GM18951 (cell line): ENCODE measurements at regions not wholly inside any gene's neighbourhood (a gene's known extent, or its start where the extent isn't known, plus 50 kb on each side); places are given as distances from the start of the nearest gene placed in this dataset.

Experiments used
- POLR2A ChIP-seq: IDR thresholded peaks from 4 replicates; pipeline ENCODE4 v1.6.1; 2011; ENCODE audit warnings: mild to moderate bottlenecking; ENCODE audit not compliant: insufficient read length, insufficient read depth; ENCODE audit errors: extremely low read depth
- in situ Hi-C: fragments of 300-500 bp; cut with MboI; formaldehyde crosslinking; loops from one replicate; pipeline ENCODE4 v1.12.0; 2022; ENCODE audit warnings: low sequenced_read_pairs, mixed read lengths, inconsistent platforms; ENCODE audit not compliant: unreplicated experiment

DNA sequence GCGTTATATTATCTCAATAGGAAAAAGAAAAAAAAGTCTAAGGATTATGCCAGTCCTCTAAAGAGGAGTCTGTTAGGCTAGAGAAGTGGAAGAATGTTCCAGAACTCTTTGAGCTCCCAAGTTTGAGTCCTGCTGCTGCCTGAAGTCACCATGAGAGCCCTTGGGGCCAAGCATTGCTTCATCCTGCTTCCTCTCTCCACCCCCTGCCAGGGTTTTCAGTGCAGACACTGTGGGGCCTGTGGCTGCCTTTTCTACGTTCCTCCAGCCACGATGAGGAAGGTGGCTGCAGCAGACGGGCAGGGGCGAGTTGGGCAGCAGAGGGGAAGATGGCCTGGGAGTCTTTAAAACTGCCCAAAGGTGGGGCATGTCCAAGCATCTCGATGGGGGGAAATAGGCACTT lies 214.4 kb upstream of the KCNG1 start:
- in situ Hi-C loops, result no loop called here
- no peak for TF ChIP-seq POLR2A

DNA sequence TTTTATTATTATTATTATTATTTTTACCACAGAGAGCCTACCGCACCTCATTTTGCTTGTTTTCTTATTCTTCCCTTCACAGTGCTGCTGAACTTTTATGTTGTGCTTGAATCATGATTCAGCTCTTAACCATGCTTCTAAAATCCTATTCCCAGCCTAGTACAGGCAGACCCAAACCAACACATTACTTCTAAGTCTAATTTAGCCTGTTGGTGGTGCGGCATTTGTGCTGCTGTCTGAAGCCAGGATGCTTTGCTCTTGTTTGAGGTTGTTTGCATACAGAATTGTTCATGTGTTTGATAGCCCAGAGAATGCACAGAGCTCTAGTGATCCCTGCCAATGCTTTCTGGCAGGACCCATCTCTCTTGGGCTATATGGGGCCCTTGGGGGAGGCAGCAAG lies 213.5 kb upstream of the KCNG1 start:
- in situ Hi-C loops, result no loop called here
- no peak for TF ChIP-seq POLR2A

DNA sequence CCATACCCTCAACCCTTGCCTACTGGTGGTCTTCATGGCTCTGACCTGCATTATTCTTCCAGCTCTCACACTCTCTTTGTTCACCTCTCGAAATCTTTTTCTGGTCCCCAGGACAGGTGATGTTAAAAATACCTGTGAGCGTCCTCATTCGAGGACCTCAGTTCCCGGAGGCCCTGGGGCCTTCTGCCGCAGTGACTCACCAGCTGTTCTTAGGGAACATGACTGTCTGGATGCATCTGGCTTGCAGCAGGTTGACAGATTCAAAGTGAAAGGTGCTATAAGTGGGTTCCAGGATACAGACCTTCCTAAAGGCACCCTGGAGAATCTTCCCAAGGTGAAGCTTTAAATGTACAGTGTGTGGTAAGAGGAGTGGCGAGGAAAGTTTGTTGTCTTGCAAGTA lies 210.4 kb upstream of the KCNG1 start:
- TF ChIP-seq POLR2A, result no peak
- in situ Hi-C loops, result no loop called here

DNA sequence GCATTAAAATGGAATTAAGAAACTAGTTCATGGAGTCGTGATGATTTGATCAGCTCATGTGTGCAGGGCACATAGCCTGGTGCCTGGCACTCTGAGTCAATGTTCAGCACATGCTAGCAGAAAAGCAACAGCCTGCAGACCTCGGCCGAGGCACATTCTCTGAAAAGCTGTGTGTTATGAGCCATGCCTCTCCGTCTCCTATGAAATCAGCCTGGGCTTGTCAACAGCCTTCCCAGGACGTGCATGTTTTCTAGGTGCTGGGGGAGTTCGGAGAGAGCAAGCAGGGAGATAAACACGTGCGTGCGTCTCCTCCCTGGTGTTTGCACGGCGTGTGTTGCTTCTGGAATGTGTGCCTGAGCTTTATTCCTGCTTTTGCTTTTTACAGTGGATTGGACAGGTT lies 207.8 kb upstream of the KCNG1 start:
- in situ Hi-C loops, result no loop called here
- TF ChIP-seq POLR2A, result no peak

DNA sequence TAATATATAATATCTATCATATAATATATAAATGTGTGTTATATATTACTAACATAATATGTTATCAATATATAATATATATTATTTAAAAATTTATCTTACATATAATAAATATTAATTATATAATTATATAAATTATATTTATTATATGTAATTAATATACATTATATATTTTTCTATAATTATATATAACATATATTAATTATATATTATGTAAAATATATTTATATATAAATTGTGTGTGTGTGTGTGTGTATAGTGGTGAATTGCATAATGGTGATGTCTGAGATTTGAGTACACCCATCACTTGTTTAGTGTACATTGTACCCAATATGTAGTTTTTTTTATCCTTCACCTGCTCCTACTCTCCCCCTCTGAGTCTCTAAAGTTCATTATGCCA lies 205.9 kb upstream of the KCNG1 start:
- no peak for TF ChIP-seq POLR2A
- in situ Hi-C loops, result no loop called here

DNA sequence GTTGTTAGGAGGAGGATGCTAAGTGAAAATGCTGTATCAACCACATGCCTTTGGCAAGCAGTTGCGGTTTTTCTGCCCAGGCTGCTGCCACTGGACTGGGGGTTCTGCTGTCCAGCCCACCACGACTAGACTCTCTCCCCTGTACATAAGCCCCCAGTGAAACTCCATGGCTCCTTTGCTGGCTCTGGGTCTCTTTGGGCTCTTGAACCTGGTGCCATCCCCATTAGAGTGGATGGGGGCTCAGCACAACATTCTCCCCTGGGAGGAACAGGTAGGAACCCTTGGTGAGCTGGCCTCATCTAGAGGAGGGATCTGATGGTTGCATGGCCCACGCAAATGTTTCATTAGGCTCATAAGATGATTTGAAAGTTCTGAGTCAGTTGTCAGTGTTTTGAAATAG lies 204.8 kb upstream of the KCNG1 start:
- in situ Hi-C loops, result no loop called here
- TF ChIP-seq POLR2A, result no peak

DNA sequence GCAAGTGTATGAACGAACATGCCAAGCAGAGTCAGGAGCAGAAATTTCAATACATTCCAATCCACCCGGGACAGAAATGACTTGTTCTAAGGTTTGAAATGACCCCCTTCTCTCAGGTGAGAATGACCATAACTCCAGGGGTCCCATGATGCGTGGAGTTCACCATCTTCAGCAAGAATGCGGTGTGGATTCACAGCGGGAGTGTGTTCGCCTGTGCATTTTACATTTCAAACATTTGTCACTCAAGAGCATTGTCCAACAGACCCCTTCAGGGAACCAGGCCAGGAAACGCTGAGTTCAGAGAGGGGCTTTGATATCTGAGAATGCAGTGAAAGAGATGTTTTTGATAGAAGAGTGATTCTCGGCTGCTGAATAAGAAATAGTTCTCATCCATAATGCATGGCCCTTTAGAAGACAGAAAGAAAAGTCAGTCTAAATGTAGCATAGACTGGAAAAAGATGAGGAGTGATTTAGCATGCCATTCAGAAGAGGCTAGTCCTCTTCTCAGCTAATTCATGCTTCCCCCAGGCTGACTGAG lies 200.3 kb upstream of the KCNG1 start:
- TF ChIP-seq POLR2A, result no peak
- in situ Hi-C loops, result no loop called here

DNA sequence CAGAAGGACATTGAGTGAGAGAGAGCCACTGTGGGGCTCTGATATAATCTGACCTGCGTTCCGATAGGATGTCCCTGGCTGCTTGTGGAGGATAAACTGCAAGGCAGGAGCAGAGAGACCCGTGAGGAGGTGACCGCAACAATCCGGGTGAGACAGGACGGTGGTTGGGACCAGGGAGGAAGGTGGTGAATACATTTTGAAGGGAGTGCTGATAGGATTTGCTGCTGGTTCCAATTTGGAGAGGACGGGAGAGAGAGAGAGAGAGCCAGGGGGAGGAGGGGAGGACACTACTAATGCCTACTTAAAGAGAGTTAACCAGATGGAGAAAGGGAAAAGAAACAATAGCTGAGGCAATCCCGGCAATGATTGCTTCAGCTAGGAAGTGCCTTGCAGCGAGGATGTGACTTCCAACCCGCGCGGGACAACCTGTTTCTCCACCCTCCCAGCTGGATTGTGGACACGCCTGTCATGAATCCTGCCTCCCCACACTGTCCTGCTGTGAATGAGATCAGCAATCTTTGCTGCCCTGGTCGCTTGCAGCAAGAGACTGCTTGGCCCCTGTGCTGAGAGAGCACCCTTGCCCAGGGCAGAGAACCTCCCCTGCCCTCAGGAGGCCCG lies 199.0 kb upstream of the KCNG1 start:
- in situ Hi-C loops, result no loop called here

DNA sequence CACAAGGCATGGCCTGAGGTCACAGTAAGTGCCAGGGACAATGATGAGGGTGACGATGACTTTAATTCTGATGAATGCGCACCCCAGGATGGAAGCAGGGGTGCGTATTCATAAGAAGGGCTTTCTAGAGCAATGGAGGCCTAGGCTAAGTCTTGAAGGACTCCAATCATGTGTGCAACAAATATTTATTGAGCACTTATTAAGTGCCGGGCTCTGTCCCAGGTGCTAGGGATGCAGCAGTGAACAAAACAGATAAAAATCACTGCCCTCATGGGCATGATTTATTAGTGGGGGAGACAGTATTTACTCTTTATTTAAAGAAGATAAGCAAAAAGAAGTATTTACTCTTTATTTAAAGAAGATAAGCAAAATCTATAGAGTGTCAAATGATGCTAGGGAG lies 198.2 kb upstream of the KCNG1 start:
- TF ChIP-seq POLR2A, result no peak
- in situ Hi-C loops, result no loop called here

More for the DNA sequence above, 199.0 kb upstream of the KCNG1 start:
- TF ChIP-seq POLR2A, result no peak

DNA sequence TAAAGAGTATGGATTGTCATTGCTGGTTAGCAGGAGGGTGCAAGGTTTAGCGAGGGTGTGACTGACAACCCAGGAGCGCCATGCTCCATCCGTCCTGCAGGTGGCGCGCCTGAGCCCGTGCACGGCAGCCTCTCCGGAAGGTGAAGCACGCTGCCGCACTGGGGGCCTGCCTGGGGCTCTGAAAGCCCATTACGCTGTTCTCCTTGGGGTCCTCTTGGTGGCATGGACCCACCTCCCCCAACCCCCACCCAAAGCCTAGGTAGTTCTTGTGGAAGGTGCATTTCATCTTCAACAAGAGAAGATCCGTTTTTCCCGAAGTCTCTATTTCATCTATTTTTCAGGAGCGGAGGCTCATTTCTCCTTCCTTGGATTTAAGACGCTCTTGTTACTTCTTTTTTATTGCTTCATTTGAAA lies 197.4 kb upstream of the KCNG1 start:
- in situ Hi-C loops, result no loop called here
- no peak for TF ChIP-seq POLR2A

DNA sequence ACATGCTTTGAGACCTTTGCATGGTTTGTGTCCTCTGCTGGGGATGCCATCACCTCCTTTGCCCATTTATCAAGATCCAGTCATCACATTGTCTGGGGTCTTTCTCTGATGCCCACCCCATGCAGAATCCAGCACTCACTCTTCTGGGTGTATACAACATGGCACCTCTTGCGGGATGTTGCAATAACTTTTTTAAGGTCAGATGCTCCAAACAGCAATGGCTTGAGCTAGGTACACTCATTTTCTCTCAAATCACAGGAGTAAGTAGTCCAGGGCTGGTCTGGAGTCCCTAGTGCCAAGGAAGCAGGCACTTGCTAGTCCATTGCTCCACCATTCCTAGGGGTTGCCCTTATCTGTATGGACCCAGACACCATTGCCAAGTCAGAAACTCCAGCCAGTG lies 196.6 kb upstream of the KCNG1 start:
- TF ChIP-seq POLR2A, result no peak
- in situ Hi-C loops, result no loop called here

DNA sequence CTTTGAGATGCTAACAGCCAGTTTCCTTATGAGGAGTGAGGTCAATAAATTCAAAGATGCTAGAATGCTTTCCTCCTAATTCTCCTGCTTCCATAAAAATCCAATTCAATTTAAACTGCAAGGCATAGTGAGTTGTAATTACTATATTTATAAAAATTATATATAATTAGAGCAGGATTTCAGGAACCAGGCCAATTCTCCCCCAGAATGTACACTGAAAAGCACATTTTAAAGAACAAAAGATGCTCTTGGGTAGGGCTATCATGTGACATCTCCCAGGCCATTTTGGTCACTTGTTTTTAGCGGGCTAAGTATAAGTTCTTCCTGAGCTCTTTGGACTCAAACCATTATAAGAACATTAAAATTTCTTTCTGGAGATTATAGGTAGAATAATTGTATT lies 195.7 kb upstream of the KCNG1 start:
- no peak for TF ChIP-seq POLR2A
- in situ Hi-C loops, result no loop called here

DNA sequence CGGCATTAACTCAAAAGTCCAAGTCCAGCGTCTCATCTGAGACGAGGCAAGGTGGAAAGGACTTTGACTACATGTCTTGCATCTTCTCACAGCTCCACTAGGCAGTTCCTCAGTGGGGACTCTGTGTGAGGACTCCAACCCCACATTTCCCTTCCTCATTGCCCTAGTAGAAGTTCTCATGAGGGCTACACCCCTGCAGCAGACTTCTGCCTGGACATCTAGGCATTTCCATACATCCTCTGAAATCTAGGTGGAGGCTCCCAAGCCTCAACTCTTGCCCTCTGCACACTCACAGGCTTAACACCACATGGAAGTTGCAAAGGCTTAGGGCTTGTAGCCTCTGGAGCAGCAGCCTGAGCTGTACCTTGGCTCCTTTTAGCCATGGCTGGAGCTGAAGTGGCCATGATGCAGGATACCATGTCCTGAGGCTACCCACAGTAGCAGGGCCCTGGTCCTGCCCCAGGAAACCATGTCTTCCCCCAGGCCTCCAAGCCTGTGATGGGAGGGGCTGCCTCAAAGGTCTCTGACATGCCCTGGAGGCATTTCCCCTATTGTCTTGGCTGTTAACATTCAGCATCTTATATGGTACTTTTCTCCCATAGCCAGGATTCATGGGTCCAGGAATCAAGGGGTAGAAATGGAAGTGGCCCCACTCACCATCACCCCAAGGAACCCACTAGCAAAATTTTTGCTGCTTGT lies 194.6 kb upstream of the KCNG1 start:
- TF ChIP-seq POLR2A, result no peak
- in situ Hi-C loops, result no loop called here

DNA sequence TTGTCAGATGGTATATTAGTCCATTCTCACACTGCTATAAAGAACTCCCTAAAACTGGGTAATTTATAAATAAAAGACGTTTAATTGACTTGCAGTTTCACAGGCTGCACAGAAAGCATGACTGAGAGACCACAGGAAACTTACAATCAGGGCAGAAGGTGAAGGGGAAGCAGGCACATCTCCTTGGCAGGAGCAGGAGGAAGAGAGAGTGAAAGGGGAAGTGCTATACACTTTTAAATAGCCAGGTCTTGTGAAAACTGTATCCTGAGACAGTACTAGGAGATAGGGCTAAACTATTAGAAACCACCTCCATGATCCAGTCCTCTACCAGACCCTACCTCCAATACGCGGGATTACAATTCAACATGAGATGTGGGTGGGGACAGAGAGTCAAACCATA lies 193.9 kb upstream of the KCNG1 start:
- no peak for TF ChIP-seq POLR2A

More for the DNA sequence above, 193.9 kb upstream of the KCNG1 start:
- in situ Hi-C loops, result no loop called here
